ENCODE measurements at regions not wholly inside any gene's neighbourhood (a gene's known extent, or its start where the extent isn't known, plus 50 kb on each side); places are given as distances from the start of the nearest gene placed in this dataset.

GRCh38 chr1:222048094-222048595 is 306.3 kb upstream of the DUSP10 start:
- H4K20me1 ChIP-seq (ENCODE audit: insufficient read depth, low read length, poor library complexity, severe bottlenecking): no peaks in the 10 kb centered on the region
- H3K4me1 ChIP-seq (ENCODE audit: insufficient read depth, low read length, poor library complexity, severe bottlenecking): peaks cover 51% of the 10 kb centered on the region
- peak overlapping the region; percentile 52 for H3K4me3 ChIP-seq (ENCODE audit: low read length, poor library complexity, severe bottlenecking)
- no peak overlapping the region for H2AFZ ChIP-seq (ENCODE audit: low read length)
- peak overlapping the region; percentile 63 for H3K9ac ChIP-seq (ENCODE audit: low read depth, low read length, poor library complexity, severe bottlenecking)
- peaks cover 5% of the 10 kb centered on the region; the same call in 1 of the 2 replicates for H3F3A ChIP-seq (ENCODE audit: low read depth)
- H3K9me2 ChIP-seq (replicated peaks; ENCODE audit: low read depth, low read length): no peaks in the 10 kb centered on the region
- TF ChIP-seq CTCF (conservative IDR thresholded peaks at IDR 0.05; ENCODE audit: low read length): no peak
- H3K27me3 ChIP-seq (ENCODE audit: insufficient read depth, low read length, poor library complexity, severe bottlenecking): no peaks in the 10 kb centered on the region
- peak overlapping the region; percentile 69 for H3K4me2 ChIP-seq (ENCODE audit: low read depth, low read length, poor library complexity, severe bottlenecking)
- no peaks in the 10 kb centered on the region for H3K36me3 ChIP-seq (ENCODE audit: insufficient read depth, low read length)
- no peaks in the 10 kb centered on the region for H3K9me3 ChIP-seq (ENCODE audit: insufficient read depth, low read depth, low read length)
- H3K79me2 ChIP-seq (ENCODE audit: insufficient read depth, low read length): no peaks in the 10 kb centered on the region

DNA sequence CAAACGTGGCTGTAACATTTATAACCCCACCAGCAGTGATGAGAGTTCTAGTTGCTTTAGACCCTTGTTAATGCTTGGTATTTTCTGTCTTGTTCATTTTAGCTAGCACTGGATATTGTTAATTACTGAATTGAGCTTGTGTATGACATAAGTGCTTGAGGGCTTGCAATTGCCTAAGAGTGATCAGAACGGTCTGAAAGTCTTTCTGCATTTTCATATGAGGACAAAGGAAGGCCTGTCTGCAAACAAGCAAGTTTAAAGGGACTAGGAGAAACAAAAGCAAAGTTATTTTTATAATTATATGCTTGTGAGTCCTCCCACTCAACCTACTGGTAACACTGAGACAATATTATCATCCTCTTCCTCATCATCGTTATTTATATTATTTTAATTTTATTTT is 305.5 kb upstream of the DUSP10 start:
- no peak for TF ChIP-seq CTCF (conservative IDR thresholded peaks at IDR 0.05; ENCODE audit: low read length)
- TF ChIP-seq EZH2phosphoT487 (IDR thresholded peaks at IDR 0.05; ENCODE audit: borderline replicate concordance): no peak
- peaks cover 5% of the 10 kb centered on the region; the same call in 1 of the 2 replicates for H3F3A ChIP-seq (ENCODE audit: low read depth)
- no peaks in the 10 kb centered on the region for H3K36me3 ChIP-seq (ENCODE audit: insufficient read depth, low read length)
- H3K9me3 ChIP-seq (ENCODE audit: insufficient read depth, low read depth, low read length): no peaks in the 10 kb centered on the region
- H3K27me3 ChIP-seq (ENCODE audit: insufficient read depth, low read length, poor library complexity, severe bottlenecking): no peaks in the 10 kb centered on the region
- H2AFZ ChIP-seq (ENCODE audit: low read length): no peak overlapping the region
- H3K4me2 ChIP-seq (ENCODE audit: low read depth, low read length, poor library complexity, severe bottlenecking): no peak overlapping the region
- H4K20me1 ChIP-seq (ENCODE audit: insufficient read depth, low read length, poor library complexity, severe bottlenecking): no peaks in the 10 kb centered on the region
- H3K9ac ChIP-seq (ENCODE audit: low read depth, low read length, poor library complexity, severe bottlenecking): no peak overlapping the region
- H3K4me1 ChIP-seq (ENCODE audit: insufficient read depth, low read length, poor library complexity, severe bottlenecking): peaks cover 44% of the 10 kb centered on the region
- no peaks in the 10 kb centered on the region for H3K79me2 ChIP-seq (ENCODE audit: insufficient read depth, low read length)
- H3K9me2 ChIP-seq (replicated peaks; ENCODE audit: low read depth, low read length): no peaks in the 10 kb centered on the region
- H3K4me3 ChIP-seq (ENCODE audit: low read length, poor library complexity, severe bottlenecking): no peak overlapping the region

DNA sequence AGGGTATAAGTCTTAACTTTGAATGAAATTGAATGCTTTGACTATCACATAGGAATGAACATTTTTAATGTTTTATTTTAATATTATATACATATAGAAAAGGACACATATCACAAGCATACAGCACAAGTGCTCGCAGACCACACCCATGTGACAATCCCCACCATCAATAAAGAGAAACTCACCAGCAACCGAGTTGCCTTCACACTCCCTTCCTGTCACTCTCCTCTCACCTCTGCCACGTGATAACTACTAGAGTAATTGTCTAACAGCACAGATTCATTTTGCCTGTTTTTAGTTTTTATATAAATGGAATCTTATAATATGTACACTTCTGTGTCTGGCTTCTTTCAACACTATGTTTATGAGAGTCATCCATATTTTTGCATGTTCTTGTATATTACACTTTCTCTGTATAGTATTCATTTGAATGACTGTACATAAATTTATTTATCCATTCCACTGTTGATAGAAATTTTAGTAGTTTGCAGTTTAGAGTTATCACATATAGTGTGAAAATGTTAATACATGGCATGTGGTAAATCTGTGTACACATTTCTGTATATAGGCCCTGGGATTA is 304.9 kb upstream of the DUSP10 start:
- no peak overlapping the region for H3K9ac ChIP-seq (ENCODE audit: low read depth, low read length, poor library complexity, severe bottlenecking)
- no peaks in the 10 kb centered on the region for H3K9me2 ChIP-seq (replicated peaks; ENCODE audit: low read depth, low read length)
- TF ChIP-seq CTCF (conservative IDR thresholded peaks at IDR 0.05; ENCODE audit: low read length) (no peak), EZH2phosphoT487 (IDR thresholded peaks at IDR 0.05; ENCODE audit: borderline replicate concordance) (no peak)
- H3K4me1 ChIP-seq (ENCODE audit: insufficient read depth, low read length, poor library complexity, severe bottlenecking): peaks cover 41% of the 10 kb centered on the region
- H4K20me1 ChIP-seq (ENCODE audit: insufficient read depth, low read length, poor library complexity, severe bottlenecking): no peaks in the 10 kb centered on the region
- peaks cover 5% of the 10 kb centered on the region; the same call in 1 of the 2 replicates for H3F3A ChIP-seq (ENCODE audit: low read depth)
- H3K4me2 ChIP-seq (ENCODE audit: low read depth, low read length, poor library complexity, severe bottlenecking): no peak overlapping the region
- no peaks in the 10 kb centered on the region for H3K36me3 ChIP-seq (ENCODE audit: insufficient read depth, low read length)
- no peaks in the 10 kb centered on the region for H3K27me3 ChIP-seq (ENCODE audit: insufficient read depth, low read length, poor library complexity, severe bottlenecking)
- no peak overlapping the region for H3K4me3 ChIP-seq (ENCODE audit: low read length, poor library complexity, severe bottlenecking)
- no peaks in the 10 kb centered on the region for H3K79me2 ChIP-seq (ENCODE audit: insufficient read depth, low read length)
- H3K9me3 ChIP-seq (ENCODE audit: insufficient read depth, low read depth, low read length): no peaks in the 10 kb centered on the region
- no peak overlapping the region for H2AFZ ChIP-seq (ENCODE audit: low read length)
